Mesendoderm (in vitro differentiated cells): ENCODE measurements at regions not wholly inside any gene's neighbourhood (a gene's known extent, or its start where the extent isn't known, plus 50 kb on each side); places are given as distances from the start of the nearest gene placed in this dataset.

Experiments
- DNase-seq: peaks from one replicate; pipeline ENCODE4 v3.0.0; 2013
- H2AK5ac ChIP-seq: 2 replicates; pipeline ENCODE4 v1.6.1; 2013; ENCODE audit warnings: low read length, inconsistent platforms
- H2BK120ac ChIP-seq: 2 replicates; pipeline ENCODE4 v1.6.1; 2013; ENCODE audit warnings: low read depth, mild to moderate bottlenecking, low read length, moderate library complexity, mixed read lengths
- H2BK15ac ChIP-seq: replicated peaks from 2 replicates; pipeline ENCODE4 v1.6.1; 2013; ENCODE audit warnings: low read depth, mild to moderate bottlenecking, moderate library complexity
- H2BK5ac ChIP-seq: 2 replicates; pipeline ENCODE4 v1.6.1; 2013; ENCODE audit warnings: low read length, inconsistent platforms
- H3K18ac ChIP-seq: 2 replicates; pipeline ENCODE4 v1.6.1; 2013; ENCODE audit warnings: mild to moderate bottlenecking, low read length, mixed read lengths
- H3K23ac ChIP-seq: one replicate; pipeline ENCODE4 v1.6.1; 2013; ENCODE audit warnings: low read length
- H3K27ac ChIP-seq: 2 replicates; pipeline ENCODE4 v1.5.1; 2013; ENCODE audit warnings: low read depth, mild to moderate bottlenecking, inconsistent platforms, low read length, moderate library complexity
- H3K27me3 ChIP-seq: 2 replicates; pipeline ENCODE4 v1.6.1; 2013; ENCODE audit warnings: low read length, control low read depth, mild to moderate bottlenecking, inconsistent platforms; ENCODE audit not compliant: insufficient read depth, poor library complexity
- H3K36me3 ChIP-seq: 2 replicates; pipeline ENCODE4 v1.6.1; 2013; ENCODE audit warnings: low read length, inconsistent platforms; ENCODE audit not compliant: control insufficient read depth, insufficient read depth
- H3K4ac ChIP-seq: one replicate; pipeline ENCODE4 v1.6.1; 2013; ENCODE audit warnings: low read depth, mild to moderate bottlenecking, low read length, moderate library complexity
- H3K4me1 ChIP-seq: 2 replicates; pipeline ENCODE4 v1.6.1; 2013; ENCODE audit warnings: low read depth, low read length, inconsistent platforms; ENCODE audit not compliant: control insufficient read depth
- H3K4me2 ChIP-seq: 2 replicates; pipeline ENCODE4 v1.6.1; 2013; ENCODE audit warnings: low read length
- H3K4me3 ChIP-seq: 2 replicates; pipeline ENCODE4 v1.5.1; 2013; ENCODE audit warnings: mild to moderate bottlenecking, low read length
- H3K56ac ChIP-seq: one replicate; pipeline ENCODE4 v1.6.1; 2013; ENCODE audit warnings: low read length
- H3K79me1 ChIP-seq: 2 replicates; pipeline ENCODE4 v1.6.1; 2013; ENCODE audit warnings: low read length, inconsistent platforms
- H3K79me2 ChIP-seq: 2 replicates; pipeline ENCODE4 v1.6.1; 2013; ENCODE audit warnings: mild to moderate bottlenecking, low read length; ENCODE audit not compliant: control insufficient read depth, insufficient read depth
- H3K9ac ChIP-seq: 2 replicates; pipeline ENCODE4 v1.6.1; 2013; ENCODE audit warnings: low read length, inconsistent platforms
- H4K5ac ChIP-seq: one replicate; pipeline ENCODE4 v1.6.1; 2013; ENCODE audit warnings: low read length
- H4K8ac ChIP-seq: one replicate; pipeline ENCODE4 v1.6.1; 2013; ENCODE audit warnings: low read depth, mild to moderate bottlenecking, control low read depth, low read length, moderate library complexity
- WGBS: extraction: QIAGEN DNeasy Blood & Tissue Kit; methylation state at CpG from one replicate; pipeline ENCODE4 v1.1.7; 2013; ENCODE audit warnings: low lambda C conversion rate, missing lambda C conversion rate; ENCODE audit not compliant: insufficient coverage; ENCODE audit errors: extremely low coverage; 5-methylcytosine and 5-hydroxymethylcytosine counted together

GRCh38 chr6:9810286-9810685, 604.6 kb downstream of the TFAP2A start:
- Histone ChIP-seq H2BK120ac (no peak overlapping the region), H2BK15ac (no peak overlapping the region), H3K4me1 (no peaks in the 10 kb centered on the region), H3K36me3 (no peaks in the 10 kb centered on the region), H3K79me2 (no peaks in the 10 kb centered on the region), H3K4me3 (no peak overlapping the region), H3K27me3 (no peaks in the 10 kb centered on the region), H3K27ac (no peak overlapping the region), H3K4me2 (no peak overlapping the region), H4K5ac (no peak overlapping the region), H2AK5ac (no peak overlapping the region), H3K18ac (no peak overlapping the region), H3K23ac (no peak overlapping the region), H4K8ac (no peak overlapping the region), H3K4ac (no peak overlapping the region), H3K56ac (no peak overlapping the region), H2BK5ac (no peak overlapping the region), H3K9ac (no peak overlapping the region), H3K79me1 (no peaks in the 10 kb centered on the region)
- no CpG with 5 or more reads among the region's 6 CpGs for WGBS
- no peak for DNase-seq

GRCh38 chr6:9806195-9806594, 608.7 kb downstream of the TFAP2A start:
- no peak for DNase-seq
- H3K79me2 ChIP-seq: no peaks in the 10 kb centered on the region
- H2BK5ac ChIP-seq: no peak overlapping the region
- H3K23ac ChIP-seq: no peak overlapping the region
- H3K27me3 ChIP-seq: no peaks in the 10 kb centered on the region
- no peak overlapping the region for H3K18ac ChIP-seq
- no peak overlapping the region for H4K5ac ChIP-seq
- H3K79me1 ChIP-seq: no peaks in the 10 kb centered on the region
- H3K36me3 ChIP-seq: no peaks in the 10 kb centered on the region
- no peak overlapping the region for H3K27ac ChIP-seq
- no peak overlapping the region for H3K4ac ChIP-seq
- no peak overlapping the region for H2BK120ac ChIP-seq
- no peak overlapping the region for H4K8ac ChIP-seq
- H3K4me1 ChIP-seq: no peaks in the 10 kb centered on the region
- no peak overlapping the region for H3K4me3 ChIP-seq
- no peak overlapping the region for H2BK15ac ChIP-seq
- no peak overlapping the region for H3K56ac ChIP-seq
- no peak overlapping the region for H3K9ac ChIP-seq
- WGBS: 100% methylated on average over 1 of the region's 6 CpGs
- no peak overlapping the region for H3K4me2 ChIP-seq
- H2AK5ac ChIP-seq: no peak overlapping the region

GRCh38 chr6:9801249-9801754, 613.6 kb downstream of the TFAP2A start:
- H3K4me2 ChIP-seq: no peak overlapping the region
- no peak overlapping the region for H3K23ac ChIP-seq
- H3K4ac ChIP-seq: no peak overlapping the region
- DNase-seq: no peak
- no peak overlapping the region for H3K4me3 ChIP-seq
- no peaks in the 10 kb centered on the region for H3K36me3 ChIP-seq
- H3K18ac ChIP-seq: no peak overlapping the region
- WGBS: no CpG with 5 or more reads among the region's 11 CpGs
- H4K8ac ChIP-seq: no peak overlapping the region
- no peak overlapping the region for H3K27ac ChIP-seq
- H2BK5ac ChIP-seq: no peak overlapping the region
- no peaks in the 10 kb centered on the region for H3K27me3 ChIP-seq
- no peaks in the 10 kb centered on the region for H3K4me1 ChIP-seq
- no peak overlapping the region for H4K5ac ChIP-seq
- H2BK120ac ChIP-seq: no peak overlapping the region
- no peak overlapping the region for H2BK15ac ChIP-seq
- H3K56ac ChIP-seq: no peak overlapping the region
- H2AK5ac ChIP-seq: no peak overlapping the region
- H3K9ac ChIP-seq: no peak overlapping the region
- no peaks in the 10 kb centered on the region for H3K79me2 ChIP-seq
- H3K79me1 ChIP-seq: no peaks in the 10 kb centered on the region

DNA sequence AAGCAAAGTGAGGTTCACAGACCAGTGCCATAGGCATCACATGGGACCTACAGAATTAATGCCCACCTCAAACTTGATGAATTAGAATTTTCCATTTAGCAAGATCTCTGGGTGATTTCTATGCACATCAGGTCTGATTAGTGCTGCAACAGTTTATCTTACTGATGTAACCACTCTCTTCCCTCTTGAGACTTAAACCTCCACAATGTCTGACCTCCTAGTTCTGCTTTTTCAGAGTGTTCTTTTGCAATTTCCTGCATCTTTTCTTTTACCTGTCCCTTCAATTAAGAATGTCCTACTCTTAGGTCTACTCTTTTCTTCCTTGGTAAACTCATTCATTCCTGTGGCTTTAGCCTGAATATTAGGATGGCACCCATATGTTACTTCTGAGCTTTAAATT, 615.3 kb downstream of the TFAP2A start:
- H3K36me3 ChIP-seq: no peaks in the 10 kb centered on the region
- no peak for DNase-seq
- no peak overlapping the region for H3K4me3 ChIP-seq
- H3K79me2 ChIP-seq: no peaks in the 10 kb centered on the region
- H3K4me2 ChIP-seq: no peak overlapping the region
- H3K27ac ChIP-seq: no peak overlapping the region
- H3K27me3 ChIP-seq: no peaks in the 10 kb centered on the region
- no peak overlapping the region for H4K8ac ChIP-seq
- H3K9ac ChIP-seq: no peak overlapping the region
- H3K56ac ChIP-seq: no peak overlapping the region
- H3K4ac ChIP-seq: no peak overlapping the region
- no peak overlapping the region for H2BK120ac ChIP-seq
- no peak overlapping the region for H2BK5ac ChIP-seq
- no peak overlapping the region for H3K23ac ChIP-seq
- no peaks in the 10 kb centered on the region for H3K4me1 ChIP-seq
- no peak overlapping the region for H4K5ac ChIP-seq
- no peak overlapping the region for H2AK5ac ChIP-seq
- no peaks in the 10 kb centered on the region for H3K79me1 ChIP-seq
- no peak overlapping the region for H2BK15ac ChIP-seq
- no peak overlapping the region for H3K18ac ChIP-seq

DNA sequence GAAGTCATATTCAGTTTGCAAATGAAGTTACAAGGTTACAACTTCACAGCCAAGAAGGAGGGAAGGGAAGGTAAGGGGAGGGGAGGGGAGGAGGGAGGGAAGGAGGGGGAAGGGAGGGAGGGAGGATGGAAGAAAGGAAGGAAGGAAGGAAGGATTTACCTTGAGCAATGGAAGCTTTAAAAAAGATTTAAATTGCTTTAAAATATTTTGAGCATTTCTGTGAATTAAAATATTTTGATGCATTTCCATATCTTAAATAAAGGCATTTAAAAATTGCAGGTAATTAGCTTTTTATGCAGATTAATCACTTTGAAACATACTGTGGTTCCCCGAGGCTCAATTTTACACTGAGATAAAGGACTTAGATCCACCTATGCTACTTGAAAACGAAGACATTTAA, 618.0 kb downstream of the TFAP2A start:
- Histone ChIP-seq H2BK5ac (no peak overlapping the region), H3K23ac (no peak overlapping the region), H2BK15ac (no peak overlapping the region), H2BK120ac (no peak overlapping the region), H3K79me1 (no peaks in the 10 kb centered on the region), H3K36me3 (no peaks in the 10 kb centered on the region), H3K4me3 (no peak overlapping the region), H3K79me2 (no peaks in the 10 kb centered on the region), H3K4me2 (no peak overlapping the region), H4K8ac (no peak overlapping the region), H3K4ac (no peak overlapping the region), H3K4me1 (no peaks in the 10 kb centered on the region), H3K9ac (no peak overlapping the region), H3K56ac (no peak overlapping the region), H3K18ac (no peak overlapping the region), H4K5ac (no peak overlapping the region), H2AK5ac (no peak overlapping the region), H3K27ac (no peak overlapping the region), H3K27me3 (no peaks in the 10 kb centered on the region)
- WGBS: no CpG with 5 or more reads among the region's 2 CpGs
- DNase-seq: no peak

DNA sequence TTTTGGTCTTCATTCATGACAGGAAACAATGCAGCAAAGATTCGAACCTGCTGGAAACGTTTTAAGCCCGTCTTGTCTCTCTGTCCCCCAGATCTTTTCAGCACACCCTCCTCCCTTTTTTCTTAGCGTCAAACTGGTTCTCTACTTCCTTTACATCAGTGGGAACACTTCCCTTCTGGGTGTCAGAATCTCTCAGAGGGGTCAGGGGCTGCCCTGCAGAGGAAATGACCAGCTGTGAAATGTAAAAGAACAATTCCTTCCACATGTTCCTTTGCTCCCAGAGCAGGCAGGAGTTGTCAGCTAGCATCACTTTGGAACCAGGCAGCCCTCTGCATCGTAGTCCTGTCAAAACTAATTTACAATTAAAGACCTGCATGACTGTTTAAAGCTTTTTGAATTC, 619.0 kb downstream of the TFAP2A start:
- Histone ChIP-seq H3K56ac (no peak overlapping the region), H3K79me1 (no peaks in the 10 kb centered on the region), H4K8ac (no peak overlapping the region), H3K4ac (no peak overlapping the region), H3K9ac (no peak overlapping the region), H3K4me2 (no peak overlapping the region), H3K79me2 (no peaks in the 10 kb centered on the region), H3K27ac (no peak overlapping the region), H3K36me3 (no peaks in the 10 kb centered on the region), H2BK5ac (no peak overlapping the region), H3K18ac (no peak overlapping the region), H2BK15ac (no peak overlapping the region), H3K4me1 (no peaks in the 10 kb centered on the region), H4K5ac (no peak overlapping the region), H2AK5ac (no peak overlapping the region), H3K4me3 (no peak overlapping the region), H3K23ac (no peak overlapping the region), H3K27me3 (no peaks in the 10 kb centered on the region), H2BK120ac (no peak overlapping the region)
- DNase-seq: peak; percentile 17
- WGBS: no CpG with 5 or more reads among the region's 5 CpGs
